ENCODE measurements at regions not wholly inside any gene's neighbourhood (a gene's known extent, or its start where the extent isn't known, plus 50 kb on each side); places are given as distances from the start of the nearest gene placed in this dataset.

DNA sequence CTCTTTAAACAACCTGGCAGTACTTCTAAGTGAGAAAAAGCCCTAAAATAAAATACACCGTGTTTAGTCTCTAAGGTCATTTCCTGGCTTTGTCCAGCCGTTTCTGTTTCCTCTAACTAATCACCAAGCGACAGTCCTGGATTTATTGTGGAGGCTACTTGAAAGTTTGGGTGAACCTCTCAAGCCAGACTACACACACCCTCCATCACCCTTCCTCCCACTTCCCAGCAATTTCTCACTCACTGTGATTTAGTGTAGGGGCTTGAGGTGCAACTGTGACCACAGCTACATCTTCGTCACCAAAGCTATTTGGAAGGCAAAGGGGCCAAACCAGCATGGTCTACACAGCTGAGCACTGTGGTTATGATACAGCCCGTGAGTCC, 240.0 kb upstream of the SLC24A2 start:
- H2AFZ ChIP-seq (ENCODE audit: low read length): no peak overlapping the region
- H3K79me2 ChIP-seq (ENCODE audit: control insufficient read depth in 1 of 2, insufficient read depth in 2 of 2, low read length in 2 of 2): no peaks in the 10 kb centered on the region
- no peaks in the 10 kb centered on the region for H3K9me3 ChIP-seq (ENCODE audit: insufficient read depth in 2 of 2, low read depth in 1 of 2, low read length in 1 of 2)
- no peaks in the 10 kb centered on the region for H3K4me1 ChIP-seq (replicated peaks in 1 of 4; ENCODE audit: control insufficient read depth in 3 of 4, insufficient read depth in 4 of 4, low read length in 3 of 4)
- no peak overlapping the region for H3K9ac ChIP-seq (replicated peaks in 1 of 4; ENCODE audit: extremely low read depth in 1 of 4, low read depth in 3 of 4, low read length in 3 of 4)
- H2BK5ac ChIP-seq (ENCODE audit: low read depth, low read length): no peak overlapping the region
- H3K23me2 ChIP-seq (ENCODE audit: low read depth, low read length): no peaks in the 10 kb centered on the region; the same call in 1 of the 2 replicates
- H4K8ac ChIP-seq (ENCODE audit: extremely low read depth, insufficient read depth, low read length): no peak overlapping the region
- no peak overlapping the region for H3K4ac ChIP-seq (replicated peaks; ENCODE audit: insufficient read length, low read depth, low read length)
- H3K79me1 ChIP-seq (ENCODE audit: low read depth, low read length): no peaks in the 10 kb centered on the region
- no peak overlapping the region for H3K23ac ChIP-seq (ENCODE audit: insufficient read length)
- H3K4me2 ChIP-seq (ENCODE audit: insufficient read depth in 1 of 2, low read depth in 2 of 2, low read length in 2 of 2): no peak overlapping the region
- H4K20me1 ChIP-seq (replicated peaks in 1 of 2; ENCODE audit: control insufficient read depth in 1 of 2, insufficient read depth in 2 of 2, low read length in 2 of 2): no peaks in the 10 kb centered on the region
- WGBS, 2 experiments (ENCODE audit: extremely low coverage in 1 of 2, insufficient coverage in 1 of 2, insufficient read length in 1 of 2, insufficient replicate concordance in 2 of 2, low coverage in 1 of 2, low lambda C conversion rate in 2 of 2, missing lambda C conversion rate in 1 of 2): 93% methylated on average over 5 of the region's 5 CpGs; no CpG with 5 or more reads in 1 of the 2 experiments
- H4K91ac ChIP-seq (replicated peaks; ENCODE audit: insufficient read length, low read length): no peak overlapping the region
- no peak overlapping the region for H3K56ac ChIP-seq (replicated peaks; ENCODE audit: insufficient read length, low read depth, low read length)
- no peaks in the 10 kb centered on the region for H3K27me3 ChIP-seq (replicated peaks in 1 of 4; ENCODE audit: control insufficient read depth in 3 of 4, extremely low read depth in 1 of 4, insufficient read depth in 3 of 4, low read length in 3 of 4)
- ChIA-PET POLR2A (ENCODE audit: partially characterized antibody) (no interaction called here), CTCF (ENCODE audit: partially characterized antibody) (interaction anchor here (1.1 kb wide), 1 partner anchor 558 kb away, joined by 3 read pairs; no protein-coding TSS in a partner anchor)
- no peak overlapping the region for H3K4me3 ChIP-seq (ENCODE audit: extremely low read depth in 1 of 4, insufficient read depth in 2 of 4, low read depth in 3 of 4, low read length in 4 of 4)
- no peak overlapping the region for H2BK12ac ChIP-seq (ENCODE audit: low read depth, low read length)
- no peaks in the 10 kb centered on the region for H3K36me3 ChIP-seq (ENCODE audit: control insufficient read depth in 2 of 4, insufficient read depth in 4 of 4, low read length in 3 of 4)
- no peak overlapping the region for H2AK5ac ChIP-seq (ENCODE audit: low read depth, low read length)
- DNase-seq (ENCODE audit: low read depth in 1 of 2, low spot score in 2 of 2): no peak
- H4K5ac ChIP-seq (ENCODE audit: insufficient read length, low read depth, low read length): no peak overlapping the region
- no peak for FAIRE-seq
- H2BK120ac ChIP-seq (replicated peaks; ENCODE audit: low read depth, low read length): no peak overlapping the region
- no peak overlapping the region for H2BK15ac ChIP-seq (ENCODE audit: low read length)
- H2BK20ac ChIP-seq (ENCODE audit: low read length): no peak overlapping the region
- no peak overlapping the region for H3K18ac ChIP-seq (ENCODE audit: extremely low read depth, low read length)
- H3K14ac ChIP-seq (ENCODE audit: insufficient read length): no peak overlapping the region
- no peak overlapping the region for H3K27ac ChIP-seq (ENCODE audit: low read depth, low read length)
- TF ChIP-seq SP2 (IDR thresholded peaks at IDR 0.05; ENCODE audit: low read length) (no peak), BACH1 (IDR thresholded peaks at IDR 0.05; ENCODE audit: low read length) (no peak), NRF1 (IDR thresholded peaks at IDR 0.05; ENCODE audit: low read depth, low read length) (no peak), RNF2 (IDR thresholded peaks at IDR 0.05; ENCODE audit: borderline replicate concordance, low read depth, low read length, missing control alignments, poor library complexity, severe bottlenecking) (no peak), EGR1 (IDR thresholded peaks at IDR 0.05; ENCODE audit: borderline replicate concordance, low read depth, low read length) (no peak), KDM5A (IDR thresholded peaks at IDR 0.05; ENCODE audit: low read length) (no peak), KDM1A (IDR thresholded peaks at IDR 0.05; ENCODE audit: borderline replicate concordance, low read length) (no peak), SP1 (IDR thresholded peaks at IDR 0.05; ENCODE audit: low read depth, low read length) (no peak), BCL11A (IDR thresholded peaks at IDR 0.05; ENCODE audit: low read depth in 2 of 2, low read length in 2 of 2) (no peak), EZH2 (IDR thresholded peaks at IDR 0.05; ENCODE audit: low read depth, low read length, severe bottlenecking) (no peak), ASH2L (IDR thresholded peaks at IDR 0.05; ENCODE audit: low read length) (no peak), RAD21 (IDR thresholded peaks at IDR 0.05 in 1 of 2, conservative IDR thresholded peaks at IDR 0.05 in 1 of 2; ENCODE audit: low read depth in 2 of 2, low read length in 2 of 2) (no peak), FOSL1 (IDR thresholded peaks at IDR 0.05; ENCODE audit: insufficient read depth, low read depth, low read length) (no peak), CHD1 (IDR thresholded peaks at IDR 0.05; ENCODE audit: low read depth, low read length) (no peak)
- TF ChIP-seq, protein P1, sequence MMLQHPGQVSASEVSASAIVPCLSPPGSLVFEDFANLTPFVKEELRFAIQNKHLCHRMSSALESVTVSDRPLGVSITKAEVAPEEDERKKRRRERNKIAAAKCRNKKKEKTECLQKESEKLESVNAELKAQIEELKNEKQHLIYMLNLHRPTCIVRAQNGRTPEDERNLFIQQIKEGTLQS (IDR thresholded peaks at IDR 0.05; ENCODE audit: insufficient read depth, low read depth, low read length): no peak

All from H1 (cell line).